K562 (cell line): ENCODE measurements at regions not wholly inside any gene's neighbourhood (a gene's known extent, or its start where the extent isn't known, plus 50 kb on each side); places are given as distances from the start of the nearest gene placed in this dataset.

Experiments used
- ATAC-seq: fragments of 200-7000 bp; cut with Tn5 transposase; 3 replicates; pipeline ENCODE4 v1.9.1; 2020; ENCODE audit warnings: moderate library complexity
- BruUV-seq: library from RNA; stranded (reverse); fragments of 400-500 nt; replicated peaks from 2 replicates; lab custom pipeline; 2021; lab: Mats Ljungman, UMichigan
- CTCF ChIA-PET: fragments of 300-600 bp; formaldehyde crosslinking; extraction: SDS; loops from one replicate; lab custom pipeline; 2021; ENCODE audit warnings: low intra/inter-chr PET ratio; lab: Yijun Ruan, JAX
- POLR2A ChIA-PET: fragments of 300-600, 350-650 bp; sonication (Branson Sonifier 250); formaldehyde crosslinking; extraction: SDS; loops from one replicate; lab custom pipeline; 2021; ENCODE audit warnings: antibody characterized with exemption, inconsistent platforms; lab: Yijun Ruan, JAX
- DNase-seq, 4 experiments: peaks; one replicate each; pipeline versions ENCODE4 v3.0.0 to v3.0.0-alpha.2; 2011 to 2018; ENCODE audit warnings: low spot score in 3 of 4, mixed read lengths in 3 of 4; ENCODE audit errors: extremely low read depth in 1 of 4
- FAIRE-seq: peaks from 2 replicates; lab custom pipeline; 2011; peaks lifted over from hg19 to GRCh38; lab: Jason Lieb, UNC
- H2AFZ ChIP-seq: 2 replicates; pipeline ENCODE4 v1.6.0; 2011; ENCODE audit warnings: low read depth, low read length, control low read depth, inconsistent platforms
- H3K27ac ChIP-seq: fragments of 200-600 bp; 3 replicates; pipeline ENCODE4 v1.8.0; 2011; ENCODE audit warnings: low read depth, mild to moderate bottlenecking, control low read depth, inconsistent platforms, low read length, moderate library complexity, mixed read lengths; ENCODE audit errors: extremely low read depth
- H3K27me3 ChIP-seq, 2 experiments: fragments of 300-600 bp in 1 of 2; 2 replicates in 1 of 2; 3 replicates in 1 of 2; pipeline versions ENCODE4 v1.6.0 to v1.8.0; 2011; ENCODE audit warnings: inconsistent platforms in 2 of 2, low read length in 2 of 2, mild to moderate bottlenecking in 1 of 2, mixed read lengths in 1 of 2, moderate library complexity in 1 of 2; ENCODE audit not compliant: control insufficient read depth in 2 of 2, insufficient read depth in 2 of 2
- H3K36me3 ChIP-seq: fragments of 300-600 bp; 3 replicates; pipeline ENCODE4 v1.8.0; 2011; ENCODE audit warnings: mild to moderate bottlenecking, low read length, inconsistent platforms; ENCODE audit not compliant: control insufficient read depth, insufficient read depth
- H3K4me1 ChIP-seq, 2 experiments: fragments of 200-600 bp in 1 of 2; replicated peaks in 1 of 2; 2 replicates in 1 of 2; 3 replicates in 1 of 2; pipeline versions ENCODE4 v1.5.1 to v1.8.0; 2011; ENCODE audit warnings: inconsistent platforms in 2 of 2, low read length in 2 of 2, mild to moderate bottlenecking in 1 of 2, mixed read lengths in 1 of 2, moderate library complexity in 1 of 2; ENCODE audit not compliant: control insufficient read depth in 2 of 2, insufficient read depth in 2 of 2
- H3K4me2 ChIP-seq: 2 replicates; pipeline ENCODE4 v1.6.1; 2011; ENCODE audit warnings: low read length, control low read depth, inconsistent platforms, mixed read lengths; ENCODE audit not compliant: insufficient read depth
- H3K4me3 ChIP-seq: fragments of 200-600 bp; sonication (generic), shearing (Covaris generic); 2 replicates; pipeline ENCODE4 v1.5.1; 2016; ENCODE audit warnings: control low read depth, inconsistent platforms
- H3K79me2 ChIP-seq: fragments of 200-600 bp; 3 replicates; pipeline ENCODE4 v1.8.0; 2011; ENCODE audit warnings: low read length, inconsistent platforms; ENCODE audit not compliant: control insufficient read depth, insufficient read depth
- H3K9ac ChIP-seq, 2 experiments: 2 replicates each; pipeline versions ENCODE4 v1.6.0 to v1.6.1; 2011; ENCODE audit warnings: low read depth in 2 of 2, low read length in 2 of 2, control low read depth in 1 of 2, inconsistent platforms in 1 of 2, mild to moderate bottlenecking in 1 of 2, mixed read lengths in 1 of 2; ENCODE audit not compliant: insufficient read depth in 1 of 2
- H3K9me1 ChIP-seq: one replicate; pipeline ENCODE4 v1.6.0; 2011; ENCODE audit warnings: inconsistent platforms, mild to moderate bottlenecking, low read length, moderate library complexity; ENCODE audit not compliant: control insufficient read depth, insufficient read depth
- H3K9me3 ChIP-seq: replicated peaks from 2 replicates; pipeline ENCODE4 v1.5.1; 2011; ENCODE audit warnings: low read depth, low read length, inconsistent platforms; ENCODE audit not compliant: control insufficient read depth, insufficient read depth
- H4K20me1 ChIP-seq: replicated peaks from 2 replicates; pipeline ENCODE4 v1.6.1; 2011; ENCODE audit warnings: low read length, inconsistent platforms, mixed read lengths; ENCODE audit not compliant: control insufficient read depth, insufficient read depth
- CBX5 ChIP-seq: IDR thresholded peaks from 2 replicates; pipeline ENCODE4 v1.6.1; 2014; ENCODE audit warnings: low read depth, borderline replicate concordance
- CEBPG ChIP-seq, 3 experiments: fragments of 200-800 bp in 1 of 3; sonication (Bioruptor generic) in 1 of 3; sonication (generic) in 1 of 3; formaldehyde crosslinking in 1 of 3; IDR thresholded peaks in 2 of 3; conservative IDR thresholded peaks in 1 of 3; 2 replicates each; pipeline versions ENCODE4 v1.6.1 to v1.8.0; 2016 to 2022; ENCODE audit warnings: missing compliant biosample characterization in 2 of 3, missing genetic modification characterization in 2 of 3, mild to moderate bottlenecking in 1 of 3, missing genetic modification reagents in 1 of 3
- DLX4 ChIP-seq: fragments of 250-450 bp; sonication (Bioruptor Pico); IDR thresholded peaks from 2 replicates; pipeline ENCODE4 v1.6.1; 2021; ENCODE audit warnings: mild to moderate bottlenecking
- FOSL1 ChIP-seq: fragments of 200-800 bp; sonication (Bioruptor generic); conservative IDR thresholded peaks from 2 replicates; pipeline ENCODE4 v1.6.1; 2016; ENCODE audit warnings: missing genetic modification characterization, missing compliant biosample characterization
- FOXJ2 ChIP-seq: fragments of 200-800 bp; sonication (Bioruptor generic); IDR thresholded peaks from 2 replicates; pipeline ENCODE4 v1.6.1; 2016; ENCODE audit warnings: missing genetic modification characterization, missing compliant biosample characterization
- ID3 ChIP-seq, 2 experiments: fragments of 250-450 bp in 1 of 2; fragments of 450-650 bp in 1 of 2; sonication (Bioruptor Pico) in 1 of 2; IDR thresholded peaks; 2 replicates each; pipeline versions ENCODE4 v1.6.1 to v1.8.0; 2016 to 2021; ENCODE audit warnings: mild to moderate bottlenecking in 2 of 2, moderate library complexity in 2 of 2, missing compliant biosample characterization in 1 of 2, missing genetic modification characterization in 1 of 2
- KDM1A ChIP-seq, 2 experiments: fragments of 450-650 bp; IDR thresholded peaks; 2 replicates each; pipeline ENCODE4 v1.6.1; 2016; ENCODE audit warnings: mild to moderate bottlenecking in 2 of 2
- NFYB ChIP-seq: IDR thresholded peaks from 2 replicates; pipeline ENCODE4 v1.6.1; 2011; ENCODE audit warnings: mild to moderate bottlenecking, moderate library complexity; ENCODE audit not compliant: insufficient read length; ENCODE audit errors: extremely low read depth
- NR3C1 ChIP-seq: sonication (generic); formaldehyde crosslinking; IDR thresholded peaks from 2 replicates; pipeline ENCODE4 v1.8.1; 2022; ENCODE audit warnings: missing genetic modification reagents
- POLR2A ChIP-seq: fragments of 450-650 bp; conservative IDR thresholded peaks from 2 replicates; pipeline ENCODE4 v1.6.1; 2016
- POLR3A ChIP-seq: IDR thresholded peaks from 2 replicates; pipeline ENCODE4 v1.6.1; 2011; ENCODE audit warnings: borderline replicate concordance, mild to moderate bottlenecking, moderate library complexity; ENCODE audit not compliant: insufficient read length, insufficient read depth; ENCODE audit errors: extremely low read depth
- PRPF4 ChIP-seq: fragments of 200-400 bp; formaldehyde crosslinking; IDR thresholded peaks from one replicate; pipeline ENCODE4 v1.6.1; 2017; ENCODE audit warnings: low read length, low read depth, mild to moderate bottlenecking; ENCODE audit not compliant: insufficient read depth, poor library complexity, severe bottlenecking
- SMARCA4 ChIP-seq: fragments of 450-650 bp; IDR thresholded peaks from 2 replicates; pipeline ENCODE4 v1.6.1; 2016
- ZBTB5 ChIP-seq: fragments of 450-650 bp; IDR thresholded peaks from 2 replicates; pipeline ENCODE4 v1.6.1; 2017; ENCODE audit warnings: antibody characterized with exemption
- ZFX ChIP-seq: sonication (generic); formaldehyde crosslinking; IDR thresholded peaks from 2 replicates; pipeline ENCODE4 v1.8.0; 2022; ENCODE audit warnings: mild to moderate bottlenecking, missing genetic modification reagents, moderate library complexity
- ZNF408 ChIP-seq: fragments of 250-450 bp; sonication (Bioruptor Pico); IDR thresholded peaks from 2 replicates; pipeline ENCODE4 v1.4.0; 2020; ENCODE audit warnings: low read depth, mild to moderate bottlenecking, moderate library complexity
- in situ Hi-C: fragments of 300-500 bp; cut with MboI; formaldehyde crosslinking; loops from 4 replicates; pipeline ENCODE4 v1.15.0; 2018; ENCODE audit warnings: inconsistent platforms, mixed read lengths
- intact Hi-C: fragments of 100-400 bp; cut with micrococcal nuclease; formaldehyde crosslinking; loops from 2 replicates; pipeline ENCODE4 v1.14.2; 2022

GRCh38 chr4:74544655-74545361, 99.9 kb downstream of the AREG start (continued):
- TF ChIP-seq SMARCA4 (0 out of 2 replicates have a peak, but pooled peaks have one; percentile 22), POLR2A (no peak), NFYB (no peak), KDM1A (IDR thresholded peaks at IDR 0.05) (no peak), FOXJ2 (tag) (peak; percentile 84; the same call in 1 of the 2 replicates), DLX4 (no peak), ZNF408 (no peak), ID3 (CRISPR knock-in tag; IDR thresholded peaks at IDR 0.05) (no peak), ID3 (tag; IDR thresholded peaks at IDR 0.05) (no peak), FOSL1 (tag) (peak; percentile 25; the same call in 1 of the 2 replicates), PRPF4 (no peak)
- TF ChIP-seq, all 486 proteins: peak for 19

- Histone ChIP-seq H2AFZ (0 out of 2 replicates have a peak overlapping the region, but pooled peaks have one; percentile 25), H3K9ac (no peak overlapping the region), H3K4me3 (no peak overlapping the region), H3K36me3 (no peaks in the 10 kb centered on the region), H3K79me2 (no peaks in the 10 kb centered on the region), H4K20me1 (no peaks in the 10 kb centered on the region), H3K9me1 (no peaks in the 10 kb centered on the region), H3K9me3 (no peaks in the 10 kb centered on the region), H3K27me3 (no peaks in the 10 kb centered on the region), H3K4me2 (no peak overlapping the region), H3K27ac (no peak overlapping the region), H3K4me1 (peaks cover 0 to 17% of the 10 kb centered on the region in 2 experiments; a peak in 4 of 5 replicates)
- ATAC-seq (no peak), FAIRE-seq (peak; percentile 37), DNase-seq (no peak)
- intact Hi-C loops, result no loop called here
- POLR2A ChIA-PET, result interaction anchor here (1.7 kb wide), 1 partner anchor 8 kb away, joined by 6 read pairs; no protein-coding TSS in a partner anchor
- BruUV-seq, result no TSS peak
- in situ Hi-C loops, result no loop called here
- CTCF ChIA-PET, result no interaction called here
- TF ChIP-seq POLR3A (no peak), CBX5 (no peak), ZBTB5 (no peak), ZFX (CRISPR knock-in tag) (peak; percentile 8; the same call in 1 of the 2 replicates), NR3C1 (no peak), CEBPG (CRISPR knock-in tag; IDR thresholded peaks at IDR 0.05) (no peak), CEBPG (tag; conservative IDR thresholded peaks at IDR 0.05 in 1 of 2, IDR thresholded peaks at IDR 0.05 in 1 of 2) (peak in 1 of 2 experiments; percentile 58; a peak in 1 of 4 replicates)
Measured at GRCh38 chr4:74545448-74545847, 100.5 kb downstream of the AREG start.
